Activated CD8-positive, alpha-beta T cell treated with anti-CD3 and anti-CD28 coated beads for 36 hours (primary cell): ENCODE measurements at regions not wholly inside any gene's neighbourhood (a gene's known extent, or its start where the extent isn't known, plus 50 kb on each side); places are given as distances from the start of the nearest gene placed in this dataset.

Experiments used
- ATAC-seq: fragments of 200-7000 bp; cut with Tn5 transposase; one replicate; pipeline ENCODE4 v1.10.0; 2021; ENCODE audit warnings: mild to moderate bottlenecking, moderate library complexity
- CTCF ChIA-PET: fragments of 350-600 bp; sonication (Branson Sonifier 250); formaldehyde crosslinking; loops from one replicate; lab custom pipeline; 2021; ENCODE audit warnings: antibody characterized with exemption; lab: Charles Lee
- POLR2A ChIA-PET: fragments of 350-600 bp; sonication (Branson Sonifier 250); formaldehyde crosslinking; loops from one replicate; lab custom pipeline; 2021; ENCODE audit warnings: antibody characterized with exemption; lab: Charles Lee
- DNase-seq: peaks from one replicate; pipeline ENCODE4 v3.0.0-alpha.2; 2020
- H3K27ac Mint-ChIP-seq: one replicate; pipeline ENCODE4 v1.8.0; 2021; ENCODE audit warnings: mild to moderate bottlenecking, mixed read lengths
- H3K27me3 Mint-ChIP-seq: one replicate; pipeline ENCODE4 v1.8.0; 2021; ENCODE audit warnings: mixed read lengths
- H3K36me3 Mint-ChIP-seq: one replicate; pipeline ENCODE4 v1.8.0; 2021; ENCODE audit warnings: low read depth, mixed read lengths
- H3K4me1 Mint-ChIP-seq: one replicate; pipeline ENCODE4 v1.8.0; 2021; ENCODE audit warnings: low read depth, mixed read lengths
- H3K4me3 Mint-ChIP-seq: one replicate; pipeline ENCODE4 v1.8.0; 2021; ENCODE audit warnings: mild to moderate bottlenecking, moderate library complexity, mixed read lengths
- H3K9me3 Mint-ChIP-seq: one replicate; pipeline ENCODE4 v1.8.0; 2021; ENCODE audit warnings: mixed read lengths
- CTCF ChIP-seq: fragments of 200-600 bp; IDR thresholded peaks from one replicate; pipeline ENCODE4 v1.8.0; 2022; ENCODE audit warnings: antibody characterized with exemption, mild to moderate bottlenecking
- intact Hi-C: fragments of 100-400 bp; cut with micrococcal nuclease; formaldehyde crosslinking; loops from one replicate; pipeline ENCODE4 v1.10.0; 2022

GRCh38 chr4:30912098-30912714 lies 192.0 kb downstream of the PCDH7 start:
- H3K27me3 Mint-ChIP-seq = no peaks in the 10 kb centered on the region
- no peak overlapping the region for H3K27ac Mint-ChIP-seq
- TF ChIP-seq CTCF = no peak
- ChIA-PET CTCF (no interaction called here), POLR2A (no interaction called here)
- DNase-seq (no peak), ATAC-seq (no peak)
- H3K36me3 Mint-ChIP-seq = no peaks in the 10 kb centered on the region
- no peak overlapping the region for H3K4me3 Mint-ChIP-seq
- intact Hi-C loops = no loop called here
- peaks cover 12% of the 10 kb centered on the region for H3K9me3 Mint-ChIP-seq
- H3K4me1 Mint-ChIP-seq = no peaks in the 10 kb centered on the region

GRCh38 chr4:30916337-30917274 lies 196.4 kb downstream of the PCDH7 start:
- Mint-ChIP-seq H3K4me3 (no peak overlapping the region), H3K4me1 (no peaks in the 10 kb centered on the region), H3K9me3 (peaks cover 8% of the 10 kb centered on the region), H3K36me3 (no peaks in the 10 kb centered on the region), H3K27ac (no peak overlapping the region), H3K27me3 (no peaks in the 10 kb centered on the region)
- ATAC-seq (no peak), DNase-seq (no peak)
- ChIA-PET POLR2A (no interaction called here), CTCF (no interaction called here)
- TF ChIP-seq CTCF = no peak
- intact Hi-C loops = no loop called here

GRCh38 chr4:30917946-30918345 lies 197.8 kb downstream of the PCDH7 start:
- ATAC-seq (no peak), DNase-seq (no peak)
- Mint-ChIP-seq H3K4me1 (no peaks in the 10 kb centered on the region), H3K4me3 (no peak overlapping the region), H3K27me3 (no peaks in the 10 kb centered on the region), H3K27ac (no peak overlapping the region), H3K9me3 (peaks cover 8% of the 10 kb centered on the region), H3K36me3 (no peaks in the 10 kb centered on the region)
- ChIA-PET CTCF (no interaction called here), POLR2A (no interaction called here)
- TF ChIP-seq CTCF = no peak
- intact Hi-C loops = no loop called here

- H3K9me3 Mint-ChIP-seq = peaks cover 9% of the 10 kb centered on the region
- POLR2A ChIA-PET = no interaction called here
- H3K36me3 Mint-ChIP-seq = no peaks in the 10 kb centered on the region
- no peak for ATAC-seq
- H3K27ac Mint-ChIP-seq = no peak overlapping the region
- H3K4me1 Mint-ChIP-seq = no peaks in the 10 kb centered on the region
- no peak for DNase-seq
- no peak overlapping the region for H3K4me3 Mint-ChIP-seq
- CTCF ChIA-PET = no interaction called here
- TF ChIP-seq CTCF = no peak
- no peaks in the 10 kb centered on the region for H3K27me3 Mint-ChIP-seq
- intact Hi-C loops = no loop called here
These were observed 199.3 kb downstream of the PCDH7 start for GRCh38 chr4:30919458-30919857.

- no peak for TF ChIP-seq CTCF
- Mint-ChIP-seq H3K36me3 (no peaks in the 10 kb centered on the region), H3K9me3 (peaks cover 7% of the 10 kb centered on the region), H3K27me3 (no peaks in the 10 kb centered on the region), H3K27ac (no peak overlapping the region), H3K4me1 (no peaks in the 10 kb centered on the region), H3K4me3 (no peak overlapping the region)
- CTCF ChIA-PET = no interaction called here
- ATAC-seq = no peak
- DNase-seq = no peak
- POLR2A ChIA-PET = no interaction called here
- intact Hi-C loops = no loop called here
These were observed 199.9 kb downstream of the PCDH7 start for GRCh38 chr4:30920043-30920442.
